HG03460 (cell line): ENCODE measurements at regions not wholly inside any gene's neighbourhood (a gene's known extent, or its start where the extent isn't known, plus 50 kb on each side); places are given as distances from the start of the nearest gene placed in this dataset.

Experiments used
- ATAC-seq: cut with Tn5 transposase; IDR thresholded peaks from one replicate; pipeline ENCODE4 v1.9.1; 2021; ENCODE audit not compliant: unreplicated experiment

- no peak for ATAC-seq
These were observed 164.3 kb upstream of the MLN start for GRCh38 chr6:33967966-33968724.

DNA sequence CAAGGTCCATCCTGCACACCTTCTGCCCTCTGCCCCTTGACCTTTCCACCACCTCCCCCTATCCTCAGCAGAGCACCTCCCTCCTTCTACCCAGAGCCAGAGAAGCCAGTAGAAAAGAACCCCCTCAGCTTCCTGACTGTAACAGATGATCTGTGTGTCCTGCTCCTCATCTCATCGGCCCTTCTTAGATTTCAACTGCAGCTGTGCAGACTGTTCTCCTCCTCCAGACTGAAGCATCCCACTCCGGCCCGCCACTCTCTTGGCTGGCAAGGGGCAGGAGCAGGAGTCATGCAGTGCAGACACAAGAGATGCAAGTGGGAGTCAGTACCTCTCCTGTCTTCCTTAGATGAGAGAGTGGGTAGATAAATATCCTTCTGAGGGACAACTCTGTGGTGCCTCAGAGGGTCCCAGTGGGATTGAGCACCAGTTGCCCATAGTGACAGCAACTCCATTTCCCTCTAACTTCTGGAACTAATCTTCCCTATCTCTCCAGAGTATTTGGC lies 163.5 kb upstream of the MLN start:
- ATAC-seq, result no peak

- no peak for ATAC-seq
These were observed 162.7 kb upstream of the MLN start for GRCh38 chr6:33966536-33966935.

GRCh38 chr6:33965766-33966165 lies 162.0 kb upstream of the MLN start:
- ATAC-seq, result no peak

GRCh38 chr6:33964387-33964786 lies 160.6 kb upstream of the MLN start:
- ATAC-seq, result no peak

- ATAC-seq, result no peak
These were observed 159.4 kb upstream of the MLN start for GRCh38 chr6:33963136-33963750.

DNA sequence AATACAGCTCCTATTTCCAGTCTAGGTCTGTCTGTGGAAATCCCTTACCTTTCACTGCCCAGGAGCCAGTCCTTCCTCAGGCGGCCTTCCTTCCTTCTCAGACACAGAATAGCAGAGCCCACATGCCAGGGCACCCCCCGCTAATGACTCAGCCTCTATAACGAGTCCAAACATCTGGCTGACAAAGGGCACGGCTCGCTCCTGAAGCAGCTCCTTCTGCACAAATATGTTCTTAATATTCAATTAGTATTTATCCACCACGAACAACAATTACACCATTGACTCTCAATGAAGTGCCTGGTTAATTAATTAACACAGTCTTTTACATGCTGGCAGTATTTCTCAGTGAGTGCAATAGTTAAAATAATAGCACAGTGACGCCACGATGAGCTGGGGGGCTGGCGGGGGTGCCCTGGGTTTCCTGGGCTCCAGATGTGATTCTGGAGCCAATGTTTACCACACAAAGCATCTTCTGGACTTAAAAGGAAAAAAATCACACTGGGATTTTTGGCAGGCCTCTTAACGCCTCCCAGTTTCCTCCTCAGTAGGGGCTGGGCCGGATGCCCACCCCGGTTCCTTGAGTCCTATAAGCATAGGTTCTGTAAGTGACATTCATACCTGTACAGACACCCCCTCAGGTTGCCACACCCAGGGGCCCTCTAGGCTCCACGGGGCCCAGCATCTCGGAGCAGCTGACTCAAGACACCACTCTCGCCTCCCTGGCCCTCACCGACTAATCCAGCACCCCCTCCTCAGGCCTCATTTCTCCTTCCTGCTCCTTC lies 158.6 kb upstream of the MLN start:
- no peak for ATAC-seq

DNA sequence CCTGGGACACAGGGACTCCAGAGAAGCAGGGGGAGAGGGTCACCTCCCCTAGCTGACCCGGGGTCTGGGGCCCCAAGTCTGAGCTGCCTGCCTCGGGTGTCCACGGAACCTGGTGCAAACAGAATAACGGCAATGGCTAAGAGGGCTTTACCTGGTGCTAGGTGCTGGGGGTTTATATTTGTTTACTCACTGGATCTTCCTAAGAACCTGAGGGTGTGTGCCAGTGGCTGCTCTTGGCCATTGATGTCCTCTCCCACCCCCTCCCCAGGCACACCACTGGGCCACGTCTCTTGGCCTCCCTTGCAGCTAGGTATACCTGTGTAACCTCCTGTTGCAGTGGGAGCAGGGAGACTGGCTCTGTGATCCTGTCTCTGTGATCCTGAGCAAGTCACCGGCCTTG lies 157.9 kb upstream of the MLN start:
- ATAC-seq, result no peak

DNA sequence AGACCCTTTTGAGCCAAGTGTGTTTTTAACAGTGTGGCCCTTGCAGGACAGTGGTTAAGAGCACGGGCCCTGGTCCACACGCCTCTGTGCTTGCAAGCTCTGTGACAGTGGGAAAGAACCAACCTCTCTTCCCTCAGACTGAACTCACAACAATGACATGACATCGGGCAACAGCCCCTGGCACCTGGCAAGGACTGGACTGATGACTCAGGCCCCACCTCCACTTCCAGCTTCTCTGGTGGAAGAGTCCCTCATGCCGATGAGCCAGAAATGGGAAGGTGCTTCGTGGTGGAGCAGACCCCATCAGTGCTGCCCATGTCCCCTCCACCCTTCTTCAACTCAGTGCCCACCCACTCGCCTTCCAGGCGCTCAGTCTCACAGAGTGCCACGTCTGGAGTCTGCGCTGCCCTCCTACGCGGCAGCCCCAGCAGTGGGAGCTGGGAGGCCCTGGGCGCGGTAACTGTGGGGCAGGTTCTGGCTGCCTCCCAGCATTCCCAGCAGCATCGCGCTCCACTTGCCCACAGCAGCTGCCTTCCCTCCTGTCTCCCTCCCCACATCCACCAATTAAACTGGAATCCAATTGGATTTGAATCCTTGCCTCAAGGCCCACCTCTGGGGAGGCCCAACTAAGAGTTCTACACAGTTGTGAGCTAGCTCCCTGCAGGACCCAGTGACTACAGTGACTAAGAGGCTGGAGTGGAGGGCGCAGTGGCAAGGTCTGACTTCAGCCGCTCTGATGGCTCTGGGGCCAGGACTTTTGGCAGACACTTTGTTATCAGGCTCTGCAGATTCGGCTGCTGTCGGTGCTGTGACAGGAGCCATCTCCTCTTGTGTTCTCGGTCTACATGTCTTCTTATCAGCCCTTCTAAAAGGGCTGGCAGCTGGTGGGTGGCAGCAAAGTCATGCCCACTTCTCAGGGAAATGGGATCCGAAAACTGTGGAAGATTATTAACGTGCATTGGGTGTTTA lies 156.8 kb upstream of the MLN start:
- ATAC-seq, result no peak

GRCh38 chr6:33959661-33960344 lies 156.0 kb upstream of the MLN start:
- no peak for ATAC-seq

- no peak for ATAC-seq
These were observed 155.5 kb upstream of the MLN start for GRCh38 chr6:33959329-33959651.

GRCh38 chr6:33958526-33959328 lies 154.9 kb upstream of the MLN start:
- no peak for ATAC-seq

DNA sequence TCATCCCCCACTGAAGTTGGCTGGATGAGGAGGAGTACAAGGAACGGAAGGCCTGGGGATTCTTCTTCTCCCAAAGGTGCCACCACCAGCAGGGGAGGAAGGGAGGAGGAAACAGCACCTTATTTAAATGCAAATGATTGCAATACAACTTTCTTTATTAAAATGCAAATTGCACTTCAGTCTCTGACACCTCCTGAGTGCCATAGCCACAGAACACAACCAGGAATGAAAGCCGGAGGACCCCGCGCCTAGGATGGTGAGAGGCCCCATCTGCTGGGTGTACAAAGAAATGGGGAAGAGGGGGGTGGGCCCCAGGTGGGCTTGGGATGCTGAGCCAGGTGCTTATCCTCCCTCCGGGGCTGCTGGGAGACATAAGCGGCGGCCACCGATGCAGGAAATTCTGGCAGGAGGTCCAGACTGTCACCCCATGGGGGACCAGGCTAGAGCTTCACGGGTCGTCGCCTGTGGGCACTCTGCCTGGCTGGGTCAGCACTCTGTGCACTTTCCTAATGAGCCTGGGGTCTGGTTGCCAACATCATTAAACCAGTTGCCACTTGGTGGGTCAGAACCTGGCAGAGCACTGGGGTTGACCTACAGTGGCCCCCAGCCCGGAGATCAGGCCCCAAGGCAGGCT lies 154.2 kb upstream of the MLN start:
- ATAC-seq, result no peak

DNA sequence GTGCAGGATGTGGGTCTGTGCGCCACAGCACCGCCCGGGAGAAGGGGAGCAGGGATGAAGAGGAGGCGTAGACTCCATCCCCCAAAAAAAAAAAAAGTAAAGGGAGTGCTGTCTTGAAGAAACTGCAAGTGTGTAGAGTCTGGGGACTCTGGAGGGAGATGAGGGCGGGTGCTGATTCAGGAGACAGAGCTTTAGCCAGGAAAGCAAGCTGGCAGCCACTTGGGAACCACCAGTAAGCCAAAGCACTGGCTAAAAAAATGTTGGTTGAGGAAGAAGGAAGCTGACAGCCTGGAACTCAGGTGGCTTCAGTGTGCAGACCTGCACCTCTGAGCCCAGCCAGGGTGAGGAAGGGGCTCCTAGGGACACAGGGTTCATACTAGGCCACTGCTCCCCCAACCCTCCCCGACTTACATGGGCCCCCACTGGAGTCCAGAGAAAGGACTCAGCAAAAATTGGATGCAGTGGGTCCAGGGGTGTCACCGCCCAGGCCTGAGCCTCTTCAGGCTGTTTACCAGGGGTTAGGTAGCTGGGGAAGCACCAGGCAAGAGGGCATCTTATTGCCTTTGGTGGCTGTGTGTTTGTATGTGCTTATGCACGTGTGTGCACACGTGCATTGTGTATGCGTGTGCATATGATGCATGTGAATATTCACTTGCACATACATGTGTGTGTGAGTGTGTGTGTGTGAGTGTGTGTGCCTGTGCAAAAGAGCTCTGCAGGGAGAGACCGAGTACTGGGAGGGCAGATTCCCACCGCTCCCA lies 153.5 kb upstream of the MLN start:
- no peak for ATAC-seq

GRCh38 chr6:33956206-33956605 lies 152.4 kb upstream of the MLN start:
- no peak for ATAC-seq

- ATAC-seq, result no peak
These were observed 151.8 kb upstream of the MLN start for GRCh38 chr6:33955566-33955965.

GRCh38 chr6:33954453-33954852 lies 150.7 kb upstream of the MLN start:
- ATAC-seq, result no peak

DNA sequence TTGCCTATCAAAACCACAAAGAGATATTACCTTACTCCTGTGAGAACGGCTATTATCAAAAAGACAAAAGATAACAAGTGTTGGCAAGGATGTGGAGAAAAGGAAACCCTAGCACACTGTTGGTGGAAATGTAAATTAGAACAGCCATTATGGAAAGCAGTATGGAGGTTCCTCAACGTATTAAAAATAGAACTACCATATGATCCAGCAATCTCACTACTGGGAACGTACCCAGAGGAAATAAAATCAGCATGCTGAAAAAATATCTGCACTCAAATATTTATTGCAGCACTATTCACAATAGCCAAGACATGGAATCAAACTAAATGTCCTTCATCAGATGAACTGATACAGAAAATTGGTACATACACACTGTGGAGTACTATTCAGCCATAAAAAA lies 149.4 kb upstream of the MLN start:
- no peak for ATAC-seq
